Spinal cord (tissue), 9 donors: ENCODE measurements at regions not wholly inside any gene's neighbourhood (a gene's known extent, or its start where the extent isn't known, plus 50 kb on each side); places are given as distances from the start of the nearest gene placed in this dataset.
"Not testable (repeated sequence)": the region's sequence is repeated elsewhere in the genome, so short reads cannot be mapped to it uniquely, and the experiment has no call there.

Source experiments
- DNase-seq, 6 donors: peaks; one replicate each; pipeline versions ENCODE4 v3.0.0 to v3.0.0-alpha.2; 2013 to 2015; ENCODE audit warnings: low spot score in 6 of 6, low read depth in 4 of 6
- H3K27ac ChIP-seq: one replicate; pipeline ENCODE4 v1.5.1; 2013; ENCODE audit warnings: low read depth, low read length, control low read depth
- H3K27me3 ChIP-seq: one replicate; pipeline ENCODE4 v1.6.1; 2013; ENCODE audit warnings: low read length; ENCODE audit not compliant: control insufficient read depth, insufficient read depth
- H3K36me3 ChIP-seq: one replicate; pipeline ENCODE4 v1.6.1; 2013; ENCODE audit warnings: low read length; ENCODE audit not compliant: control insufficient read depth, insufficient read depth
- H3K4me1 ChIP-seq: one replicate; pipeline ENCODE4 v1.6.1; 2013; ENCODE audit warnings: low read length; ENCODE audit not compliant: control insufficient read depth, insufficient read depth
- H3K4me3 ChIP-seq: one replicate; pipeline ENCODE4 v1.5.1; 2013; ENCODE audit warnings: low read depth, low read length, control low read depth
- H3K9me3 ChIP-seq: one replicate; pipeline ENCODE4 v1.6.1; 2013; ENCODE audit warnings: low read length; ENCODE audit not compliant: control insufficient read depth, insufficient read depth
- WGBS: methylation state at CpG from one replicate; pipeline ENCODE4 v1.1.5; 2013; ENCODE audit warnings: missing lambda C conversion rate; ENCODE audit not compliant: insufficient coverage; 5-methylcytosine and 5-hydroxymethylcytosine counted together
- donor health status: healthy.

GRCh38 chr9:30012622-30013021 lies 2371.8 kb upstream of the ACO1 start:
- Histone ChIP-seq H3K27me3 (no peaks in the 10 kb centered on the region), H3K9me3 (no peaks in the 10 kb centered on the region), H3K4me1 (no peaks in the 10 kb centered on the region), H3K4me3 (no peak overlapping the region), H3K27ac (no peak overlapping the region), H3K36me3 (no peaks in the 10 kb centered on the region)
- no peak for DNase-seq

DNA sequence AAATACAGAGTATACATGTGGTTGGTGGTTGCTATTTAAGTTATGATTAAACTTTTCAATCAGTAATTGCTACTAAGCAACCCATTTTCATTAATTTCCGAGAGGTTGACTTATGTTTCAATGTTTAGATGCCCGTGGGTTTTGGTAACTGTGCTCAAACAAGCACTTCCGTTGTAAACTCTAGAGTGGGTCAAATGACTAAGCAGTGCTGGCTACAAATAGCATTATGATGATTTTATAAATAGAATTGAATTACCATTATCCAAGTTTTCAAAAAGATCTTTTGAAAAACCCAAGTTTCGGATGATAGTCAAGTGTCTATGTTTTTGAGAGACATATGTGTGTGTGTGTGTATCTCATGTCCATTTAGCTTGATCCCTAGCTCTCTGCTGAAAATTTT lies 2369.4 kb upstream of the ACO1 start:
- DNase-seq: no peak
- no peaks in the 10 kb centered on the region for H3K9me3 ChIP-seq
- no peak overlapping the region for H3K27ac ChIP-seq
- H3K27me3 ChIP-seq: no peaks in the 10 kb centered on the region
- no peak overlapping the region for H3K4me3 ChIP-seq
- WGBS: no CpG with 5 or more reads among the region's 4 CpGs
- H3K36me3 ChIP-seq: no peaks in the 10 kb centered on the region
- H3K4me1 ChIP-seq: no peaks in the 10 kb centered on the region

GRCh38 chr9:30020161-30020560 lies 2364.3 kb upstream of the ACO1 start:
- no peaks in the 10 kb centered on the region for H3K9me3 ChIP-seq
- no CpG with 5 or more reads among the region's 2 CpGs for WGBS
- no peaks in the 10 kb centered on the region for H3K27me3 ChIP-seq
- H3K36me3 ChIP-seq: no peaks in the 10 kb centered on the region
- H3K4me3 ChIP-seq: no peak overlapping the region
- H3K27ac ChIP-seq: no peak overlapping the region
- DNase-seq: no peak
- H3K4me1 ChIP-seq: no peaks in the 10 kb centered on the region

DNA sequence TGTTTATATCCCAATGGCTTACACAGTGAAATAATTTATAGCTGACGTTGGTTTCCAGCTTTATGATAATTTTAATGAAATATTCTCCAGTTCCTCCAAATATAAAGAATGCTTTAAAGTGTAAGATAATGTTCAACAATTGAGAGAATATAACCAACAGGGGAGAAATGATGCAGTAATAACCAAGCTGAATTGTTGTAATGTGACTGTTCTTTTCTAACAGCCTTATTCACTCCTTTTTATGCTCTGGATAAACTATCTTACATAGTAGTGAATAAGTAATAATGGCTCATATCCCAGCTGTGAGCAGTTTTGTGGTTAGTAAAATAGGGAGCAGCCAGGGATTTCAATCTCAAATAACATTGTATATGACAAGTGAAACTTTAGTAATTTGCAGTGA lies 2348.7 kb upstream of the ACO1 start:
- Histone ChIP-seq H3K36me3 (no peaks in the 10 kb centered on the region), H3K4me1 (no peaks in the 10 kb centered on the region), H3K27me3 (no peaks in the 10 kb centered on the region), H3K9me3 (no peaks in the 10 kb centered on the region), H3K27ac (no peak overlapping the region), H3K4me3 (no peak overlapping the region)
- peak in 3 of 6 donors; percentile 7 to 91 (median 28) for DNase-seq
- WGBS: no CpG with 5 or more reads among the region's 1 CpG

DNA sequence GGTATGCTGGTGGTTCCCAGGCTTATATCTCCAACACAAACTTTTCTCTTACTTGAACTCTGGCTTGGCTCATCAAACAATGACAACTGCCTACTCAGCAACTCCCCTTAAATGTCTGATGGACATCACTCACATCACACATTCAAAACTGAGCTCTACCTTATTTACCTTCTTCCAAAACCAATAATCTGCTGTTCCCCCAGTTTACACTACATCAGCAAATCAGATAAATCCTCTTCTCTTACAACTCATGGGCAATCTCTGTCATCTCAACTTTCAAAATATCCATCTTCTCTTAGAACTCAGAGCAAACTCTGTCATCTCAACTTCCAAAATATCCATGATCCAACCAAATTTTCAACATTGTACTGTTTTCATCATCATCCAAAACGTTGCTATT lies 2347.9 kb upstream of the ACO1 start:
- 86% methylated on average over 1 of the region's 1 CpG for WGBS
- Histone ChIP-seq H3K36me3 (no peaks in the 10 kb centered on the region), H3K4me3 (no peak overlapping the region), H3K27me3 (no peaks in the 10 kb centered on the region), H3K4me1 (no peaks in the 10 kb centered on the region), H3K9me3 (no peaks in the 10 kb centered on the region), H3K27ac (no peak overlapping the region)
- no peak for DNase-seq

- Histone ChIP-seq H3K4me1 (no peaks in the 10 kb centered on the region), H3K4me3 (no peak overlapping the region), H3K9me3 (no peaks in the 10 kb centered on the region), H3K27me3 (no peaks in the 10 kb centered on the region), H3K36me3 (no peaks in the 10 kb centered on the region), H3K27ac (no peak overlapping the region)
- no peak for DNase-seq
- WGBS: no CpG with 5 or more reads among the region's 1 CpG
Observed at GRCh38 chr9:30039712-30040111, 2344.7 kb upstream of the ACO1 start.

DNA sequence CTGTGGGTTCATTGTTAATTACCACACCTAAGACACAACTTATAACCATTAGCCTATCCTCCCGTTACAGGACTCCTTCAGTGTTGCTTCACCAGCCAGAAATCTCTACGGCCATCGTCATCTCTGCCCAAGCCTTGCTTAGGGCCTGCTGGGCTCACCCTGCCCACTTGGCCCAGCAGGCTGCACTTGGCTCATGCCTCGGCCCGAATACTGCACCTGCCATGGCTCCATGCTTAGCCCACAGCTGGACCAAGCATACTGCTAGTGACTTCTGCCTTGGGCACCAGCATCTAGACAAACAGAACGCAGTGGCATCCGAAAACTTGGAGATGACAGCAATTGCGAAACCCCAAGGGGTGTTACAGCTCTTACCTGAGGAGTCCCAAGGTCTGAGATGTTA lies 2336.0 kb upstream of the ACO1 start:
- Histone ChIP-seq H3K27me3 (no peaks in the 10 kb centered on the region), H3K4me3 (no peak overlapping the region), H3K4me1 (no peaks in the 10 kb centered on the region), H3K36me3 (no peaks in the 10 kb centered on the region), H3K9me3 (no peaks in the 10 kb centered on the region), H3K27ac (no peak overlapping the region)
- no peak for DNase-seq
- 77% methylated on average over 8 of the region's 8 CpGs for WGBS

GRCh38 chr9:30058463-30058862 lies 2326.0 kb upstream of the ACO1 start:
- Histone ChIP-seq H3K9me3 (no peaks in the 10 kb centered on the region), H3K4me3 (no peak overlapping the region), H3K27ac (no peak overlapping the region), H3K36me3 (no peaks in the 10 kb centered on the region), H3K27me3 (no peaks in the 10 kb centered on the region), H3K4me1 (no peaks in the 10 kb centered on the region)
- no peak for DNase-seq
- WGBS: no CpG with 5 or more reads among the region's 1 CpG

DNA sequence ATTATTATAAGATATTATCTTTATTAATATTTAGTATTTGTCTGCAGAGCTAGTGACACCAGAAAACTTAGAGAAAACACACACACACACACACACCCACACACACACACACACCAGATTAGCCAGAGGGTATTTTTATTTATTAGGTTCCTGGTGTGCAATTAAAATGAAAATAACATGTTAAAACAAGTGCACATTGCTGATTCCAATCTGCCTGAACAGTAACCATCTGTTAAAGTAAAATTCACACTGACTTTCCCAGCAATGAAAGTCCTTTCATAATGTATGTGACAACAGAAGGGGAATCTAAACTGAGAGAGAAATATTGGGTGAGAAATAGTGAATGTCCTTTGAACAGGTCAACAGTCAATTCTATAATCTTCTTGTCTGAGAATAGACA lies 2323.5 kb upstream of the ACO1 start:
- H3K4me3 ChIP-seq: no peak overlapping the region
- no peaks in the 10 kb centered on the region for H3K27me3 ChIP-seq

GRCh38 chr9:30065888-30066287 lies 2318.6 kb upstream of the ACO1 start:
- H3K36me3 ChIP-seq: no peaks in the 10 kb centered on the region
- H3K27ac ChIP-seq: no peak overlapping the region
- H3K4me3 ChIP-seq: no peak overlapping the region
- H3K4me1 ChIP-seq: no peaks in the 10 kb centered on the region
- no peaks in the 10 kb centered on the region for H3K27me3 ChIP-seq
- 83% methylated on average over 5 of the region's 8 CpGs for WGBS
- H3K9me3 ChIP-seq: no peaks in the 10 kb centered on the region
- DNase-seq: no peak

More for the DNA sequence above, 2323.5 kb upstream of the ACO1 start:
- DNase-seq: peak in 2 of 6 donors; percentile 22 to 57
- no peaks in the 10 kb centered on the region for H3K4me1 ChIP-seq
- H3K27ac ChIP-seq: no peak overlapping the region
- no peaks in the 10 kb centered on the region for H3K36me3 ChIP-seq
- no peaks in the 10 kb centered on the region for H3K9me3 ChIP-seq

DNA sequence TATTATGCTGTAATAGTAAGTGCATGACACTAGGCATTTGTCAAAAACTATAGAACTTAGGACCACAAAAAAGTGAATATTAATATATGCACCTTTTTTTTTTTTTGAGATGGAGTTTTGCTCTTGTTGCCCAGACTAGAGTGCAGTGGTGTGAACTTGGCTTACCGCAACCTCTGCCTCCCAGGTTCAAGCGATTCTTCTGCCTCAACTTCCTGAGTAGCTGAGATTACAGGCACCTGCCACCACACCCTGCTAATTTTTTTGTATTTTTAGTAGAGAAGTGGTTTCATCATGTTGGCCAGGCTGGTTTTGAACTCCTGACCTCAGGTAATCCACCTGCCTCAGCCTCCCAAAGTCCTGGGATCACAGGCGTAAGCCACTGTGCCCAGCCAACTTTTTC lies 2315.2 kb upstream of the ACO1 start:
- H3K27me3 ChIP-seq: not testable (repeated sequence)
- 100% methylated on average over 2 of the region's 3 CpGs for WGBS

More for the DNA sequence above, 2315.2 kb upstream of the ACO1 start:
- H3K4me3 ChIP-seq, DNase-seq, H3K4me1 ChIP-seq, H3K27ac ChIP-seq, H3K36me3 ChIP-seq, H3K9me3 ChIP-seq: not testable (repeated sequence)
